OCI-LY7 (cell line): ENCODE measurements at regions not wholly inside any gene's neighbourhood (a gene's known extent, or its start where the extent isn't known, plus 50 kb on each side); places are given as distances from the start of the nearest gene placed in this dataset.

Experiments
- BruUV-seq: library from RNA; stranded (reverse); fragments of 400-500 nt; replicated peaks from 2 replicates; lab custom pipeline; 2021; lab: Mats Ljungman, UMichigan
- CTCF ChIA-PET: fragments of 300-600 bp; sonication (Branson Sonifier 250); formaldehyde crosslinking; loops from one replicate; lab custom pipeline; 2022; ENCODE audit warnings: antibody characterized with exemption; ENCODE audit not compliant: unreplicated experiment; lab: Charles Lee
- POLR2A ChIA-PET: fragments of 300-600 bp; sonication (Branson Sonifier 250); formaldehyde crosslinking; loops from one replicate; lab custom pipeline; 2022; ENCODE audit warnings: antibody characterized with exemption; lab: Charles Lee
- DNase-seq: peaks from one replicate; pipeline ENCODE4 v3.0.0-alpha.2; 2015; ENCODE audit warnings: low spot score
- H2AFZ ChIP-seq: fragments of 200-600 bp; sonication (generic), shearing (Covaris generic); 2 replicates; pipeline ENCODE4 v1.6.1; 2014; ENCODE audit warnings: mild to moderate bottlenecking, antibody characterized with exemption, low read length, moderate library complexity
- H3K27ac ChIP-seq: fragments of 200-600 bp; sonication (generic); 2 replicates; pipeline ENCODE4 v1.5.1; 2014; ENCODE audit warnings: mixed run types, low read depth, mild to moderate bottlenecking, moderate library complexity, low read length, inconsistent platforms; ENCODE audit not compliant: poor library complexity, severe bottlenecking
- H3K36me3 ChIP-seq: fragments of 200-600 bp; sonication (generic); 2 replicates; pipeline ENCODE4 v1.6.1; 2014; ENCODE audit warnings: mild to moderate bottlenecking, antibody characterized with exemption, low read length, moderate library complexity, mixed read lengths; ENCODE audit not compliant: insufficient read depth
- H3K4me1 ChIP-seq: fragments of 200-600 bp; sonication (generic); 2 replicates; pipeline ENCODE4 v1.5.1; 2014; ENCODE audit warnings: mild to moderate bottlenecking, low read length; ENCODE audit not compliant: insufficient read depth, poor library complexity, severe bottlenecking
- H3K4me2 ChIP-seq: fragments of 200-600 bp; sonication (generic); 2 replicates; pipeline ENCODE4 v1.6.1; 2014; ENCODE audit warnings: mild to moderate bottlenecking, low read length
- H3K4me3 ChIP-seq: fragments of 200-600 bp; sonication (generic); 2 replicates; pipeline ENCODE4 v1.5.1; 2014; ENCODE audit warnings: mild to moderate bottlenecking, low read depth, low read length; ENCODE audit not compliant: poor library complexity, severe bottlenecking
- H3K79me2 ChIP-seq: fragments of 200-600 bp; sonication (generic); 2 replicates; pipeline ENCODE4 v1.6.1; 2016; ENCODE audit warnings: low read depth, mild to moderate bottlenecking, low read length, moderate library complexity, mixed read lengths; ENCODE audit not compliant: insufficient read depth
- H3K9me2 ChIP-seq: fragments of 200-600 bp; sonication (generic); 2 replicates; pipeline ENCODE4 v1.6.1; 2016; ENCODE audit warnings: mild to moderate bottlenecking, low read length, mixed read lengths; ENCODE audit not compliant: insufficient read depth
- H3K9me3 ChIP-seq: fragments of 200-600 bp; sonication (generic); 2 replicates; pipeline ENCODE4 v1.6.1; 2014; ENCODE audit warnings: mild to moderate bottlenecking, mixed run types, low read length, mixed read lengths
- H4K20me1 ChIP-seq: fragments of 200-600 bp; sonication (generic); 2 replicates; pipeline ENCODE4 v1.6.1; 2014; ENCODE audit warnings: mild to moderate bottlenecking, antibody characterized with exemption, low read length, moderate library complexity, mixed read lengths; ENCODE audit not compliant: insufficient read depth
- EZH2phosphoT487 ChIP-seq: fragments of 200-600 bp; sonication (generic); IDR thresholded peaks from 2 replicates; pipeline ENCODE4 v1.6.1; 2018; ENCODE audit warnings: low read depth, borderline replicate concordance, mild to moderate bottlenecking, mixed run types, antibody characterized with exemption, low read length, moderate library complexity, mixed read lengths
- intact Hi-C: fragments of 100-400 bp; cut with micrococcal nuclease; formaldehyde crosslinking; loops from one replicate; pipeline ENCODE4 v1.10.0; 2022; ENCODE audit not compliant: unreplicated experiment
- TF ChIP-seq, protein P1 (sequence below): fragments of 200-600 bp; sonication (generic); conservative IDR thresholded peaks from 2 replicates; pipeline ENCODE4 v1.5.1; 2014; ENCODE audit warnings: mild to moderate bottlenecking, antibody characterized with exemption, low read length, moderate library complexity, mixed read lengths

DNA sequence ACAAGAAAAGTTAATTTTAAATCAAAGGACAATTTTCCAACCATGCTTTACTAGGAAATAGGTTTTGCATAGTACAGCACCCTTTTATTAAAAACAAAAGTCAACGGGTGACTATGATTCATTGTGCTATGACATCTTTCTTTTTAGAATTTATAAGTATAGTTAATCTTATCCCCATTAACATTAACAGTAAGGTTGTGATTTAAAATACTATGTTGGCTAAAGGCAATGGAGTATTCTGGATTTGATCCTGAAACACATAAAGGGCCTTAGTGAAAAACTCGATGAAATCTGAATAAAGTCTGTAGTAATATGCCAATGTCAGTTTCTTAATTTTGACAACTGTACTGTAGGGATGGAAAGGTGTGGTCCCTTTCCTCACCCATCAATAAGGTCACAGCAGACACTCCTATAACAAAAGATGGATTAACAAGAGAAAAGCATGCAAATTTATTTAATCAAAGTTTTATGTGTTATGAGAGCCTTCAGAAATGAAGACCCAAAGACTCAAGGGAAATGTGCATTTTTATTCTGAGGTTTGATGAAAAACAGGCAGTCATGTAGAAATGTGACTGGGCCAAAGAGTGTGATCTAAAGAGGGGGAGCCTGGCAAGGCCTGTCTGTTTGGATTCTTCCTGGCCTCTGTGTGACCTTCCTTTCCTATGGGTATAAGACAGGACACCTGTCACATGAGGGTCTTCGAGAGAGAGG is 731.4 kb downstream of the TSN start:
- no TSS peak for BruUV-seq
- no peak overlapping the region for H2AFZ ChIP-seq
- H3K27ac ChIP-seq, result no peak overlapping the region
- no peak overlapping the region for H3K4me2 ChIP-seq
- ChIA-PET POLR2A (no interaction called here), CTCF (no interaction called here)
- H4K20me1 ChIP-seq, result no peaks in the 10 kb centered on the region
- no peaks in the 10 kb centered on the region for H3K9me3 ChIP-seq
- H3K79me2 ChIP-seq, result no peaks in the 10 kb centered on the region
- H3K4me3 ChIP-seq, result no peak overlapping the region
- no peaks in the 10 kb centered on the region for H3K4me1 ChIP-seq
- TF ChIP-seq, protein P1, sequence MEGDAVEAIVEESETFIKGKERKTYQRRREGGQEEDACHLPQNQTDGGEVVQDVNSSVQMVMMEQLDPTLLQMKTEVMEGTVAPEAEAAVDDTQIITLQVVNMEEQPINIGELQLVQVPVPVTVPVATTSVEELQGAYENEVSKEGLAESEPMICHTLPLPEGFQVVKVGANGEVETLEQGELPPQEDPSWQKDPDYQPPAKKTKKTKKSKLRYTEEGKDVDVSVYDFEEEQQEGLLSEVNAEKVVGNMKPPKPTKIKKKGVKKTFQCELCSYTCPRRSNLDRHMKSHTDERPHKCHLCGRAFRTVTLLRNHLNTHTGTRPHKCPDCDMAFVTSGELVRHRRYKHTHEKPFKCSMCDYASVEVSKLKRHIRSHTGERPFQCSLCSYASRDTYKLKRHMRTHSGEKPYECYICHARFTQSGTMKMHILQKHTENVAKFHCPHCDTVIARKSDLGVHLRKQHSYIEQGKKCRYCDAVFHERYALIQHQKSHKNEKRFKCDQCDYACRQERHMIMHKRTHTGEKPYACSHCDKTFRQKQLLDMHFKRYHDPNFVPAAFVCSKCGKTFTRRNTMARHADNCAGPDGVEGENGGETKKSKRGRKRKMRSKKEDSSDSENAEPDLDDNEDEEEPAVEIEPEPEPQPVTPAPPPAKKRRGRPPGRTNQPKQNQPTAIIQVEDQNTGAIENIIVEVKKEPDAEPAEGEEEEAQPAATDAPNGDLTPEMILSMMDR, result no peak
- TF ChIP-seq EZH2phosphoT487, result no peak
- no peaks in the 10 kb centered on the region for H3K9me2 ChIP-seq
- H3K36me3 ChIP-seq, result no peaks in the 10 kb centered on the region
- intact Hi-C loops, result no loop called here
- DNase-seq, result no peak

DNA sequence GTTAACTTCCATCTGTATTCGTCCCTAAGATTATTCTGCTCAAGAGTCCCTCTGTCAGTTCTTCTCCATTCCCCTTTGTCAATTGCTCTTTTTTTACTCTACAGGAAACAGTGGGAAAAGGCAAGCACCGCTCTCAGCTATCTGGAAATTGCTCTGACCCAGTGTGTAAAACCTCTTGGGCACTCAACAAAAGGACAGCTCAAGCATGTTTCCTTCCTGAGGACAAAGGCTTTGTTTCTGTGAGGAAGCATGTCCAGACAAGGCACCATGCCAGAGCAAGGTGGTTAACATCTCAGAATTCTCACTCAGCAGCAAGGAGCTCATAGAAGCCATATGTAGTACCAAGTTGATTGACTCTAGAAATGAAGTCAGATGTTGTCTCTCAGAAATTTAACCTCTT is 735.6 kb downstream of the TSN start:
- CTCF ChIA-PET, result no interaction called here
- intact Hi-C loops, result no loop called here
- TF ChIP-seq, protein P1, result no peak
- TF ChIP-seq EZH2phosphoT487, result no peak
- Histone ChIP-seq H3K36me3 (no peaks in the 10 kb centered on the region), H3K4me3 (no peak overlapping the region), H2AFZ (no peak overlapping the region), H3K4me1 (no peaks in the 10 kb centered on the region), H3K9me3 (no peaks in the 10 kb centered on the region), H4K20me1 (no peaks in the 10 kb centered on the region), H3K27ac (no peak overlapping the region), H3K9me2 (no peaks in the 10 kb centered on the region), H3K4me2 (no peak overlapping the region), H3K79me2 (no peaks in the 10 kb centered on the region)
- no TSS peak for BruUV-seq
- DNase-seq, result no peak
- POLR2A ChIA-PET, result interaction anchor here (1.0 kb wide), 1 partner anchor 33 kb away, joined by 4 read pairs; no protein-coding TSS in a partner anchor
